CD4-positive, alpha-beta T cell treated with Interferon gamma for 1 hour (primary cell): ENCODE measurements at regions not wholly inside any gene's neighbourhood (a gene's known extent, or its start where the extent isn't known, plus 50 kb on each side); places are given as distances from the start of the nearest gene placed in this dataset.
A peak's percentile ranks its signal among the peaks of the same experiment; 100 is the strongest.

Experiments used
- DNase-seq: peaks from one replicate; pipeline ENCODE4 v3.0.0-alpha.2; 2020

GRCh38 chr11:10358696-10359095, 53.8 kb downstream of the ADM start:
- no peak for DNase-seq

GRCh38 chr11:10359171-10359570, 54.3 kb downstream of the ADM start:
- DNase-seq: no peak

DNA sequence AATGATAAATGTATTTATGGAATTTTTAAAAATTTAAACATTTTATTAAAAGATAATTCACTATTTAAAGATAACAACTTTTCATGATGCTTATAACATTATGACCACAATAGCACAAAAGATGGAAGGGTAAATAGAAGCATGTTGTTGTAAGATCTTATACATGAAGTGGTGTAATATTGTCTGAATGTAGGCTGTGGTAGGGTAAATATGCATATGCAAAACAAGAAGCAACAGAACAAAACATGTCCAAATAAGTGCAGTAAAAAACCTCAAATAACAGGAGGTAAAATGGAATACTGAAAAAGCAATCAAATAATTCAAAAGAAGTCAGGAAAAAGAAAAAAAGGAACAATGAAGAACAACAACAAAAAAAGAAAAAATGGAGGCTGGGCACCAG, 56.0 kb downstream of the ADM start:
- no peak for DNase-seq

DNA sequence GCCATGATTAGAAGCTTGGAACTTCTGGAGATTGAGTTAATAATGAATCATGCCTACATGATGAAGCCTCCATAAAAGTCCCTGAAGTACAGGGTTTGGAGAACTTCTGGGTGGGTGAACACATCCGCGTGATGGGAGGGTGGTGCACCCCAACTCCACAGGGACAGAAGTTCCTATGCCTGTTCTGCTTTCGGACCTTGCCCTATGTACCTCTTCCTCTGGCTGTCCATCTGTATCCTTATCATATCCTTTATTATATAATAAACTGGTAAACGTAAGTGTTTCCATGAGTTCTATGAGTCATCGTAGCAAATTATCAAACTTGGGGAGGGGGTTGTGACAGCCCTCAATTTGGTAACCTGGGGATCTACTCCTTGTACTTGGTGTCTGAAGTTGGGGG, 60.2 kb downstream of the ADM start:
- no peak for DNase-seq

- DNase-seq: peak; percentile 74
These were observed 61.9 kb downstream of the ADM start for GRCh38 chr11:10366568-10367331.

GRCh38 chr11:10371926-10372641, 67.2 kb downstream of the ADM start:
- DNase-seq: no peak

DNA sequence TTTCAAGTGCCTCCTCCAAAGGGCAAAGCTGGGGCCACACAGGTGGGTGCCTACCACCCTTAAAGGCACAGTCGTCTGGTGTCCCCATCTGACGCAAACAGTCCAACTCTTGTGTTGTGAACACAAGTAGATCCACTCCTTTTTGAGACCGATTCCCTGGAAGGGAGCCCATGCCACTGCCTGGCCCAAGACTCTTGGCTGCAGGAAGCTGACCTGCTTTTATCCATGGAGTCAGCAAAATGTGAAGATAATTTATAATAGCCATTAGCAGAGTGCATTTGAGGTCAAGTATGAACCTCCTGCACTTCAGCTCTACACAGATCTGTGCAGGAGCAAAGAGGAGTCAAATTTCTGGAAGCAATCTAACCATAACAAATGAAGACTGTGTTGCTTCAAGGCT, 68.5 kb downstream of the ADM start:
- DNase-seq: no peak

DNA sequence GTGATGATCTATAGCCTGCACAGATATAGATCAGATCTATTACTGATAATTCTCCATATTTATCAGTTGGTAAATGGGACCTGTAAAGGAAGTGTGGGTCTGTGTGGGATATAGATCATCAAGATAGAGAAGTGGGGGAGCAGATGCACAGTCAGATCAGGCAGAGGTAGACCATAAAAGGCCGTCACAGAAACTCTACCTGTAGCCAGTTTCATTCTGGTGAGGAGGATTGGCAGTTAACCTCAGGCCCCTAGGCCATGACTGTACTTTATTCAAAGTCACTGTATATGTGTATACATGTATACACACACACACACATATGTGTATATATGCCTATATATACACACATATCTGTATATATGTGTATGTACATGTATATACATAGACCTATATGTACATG, 69.1 kb downstream of the ADM start:
- no peak for DNase-seq

DNA sequence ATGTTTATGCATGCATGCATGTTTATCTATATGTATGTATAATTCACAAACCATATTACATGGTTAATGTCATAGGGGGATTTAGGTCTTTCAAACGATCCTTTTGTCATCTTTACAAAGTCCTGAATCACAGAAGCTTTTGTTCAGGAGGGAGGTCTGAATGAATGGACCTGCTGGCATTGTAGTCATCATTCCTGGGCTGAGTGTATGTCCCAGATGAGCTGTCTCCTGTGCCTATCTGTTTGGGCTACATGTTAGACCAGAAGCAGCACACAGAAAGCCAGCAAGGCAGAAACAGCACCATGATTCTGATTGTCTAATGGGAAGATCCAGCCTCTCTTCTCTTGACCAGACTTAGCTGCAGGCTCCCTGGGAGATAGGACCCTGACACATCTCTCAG, 69.5 kb downstream of the ADM start:
- no peak for DNase-seq

DNA sequence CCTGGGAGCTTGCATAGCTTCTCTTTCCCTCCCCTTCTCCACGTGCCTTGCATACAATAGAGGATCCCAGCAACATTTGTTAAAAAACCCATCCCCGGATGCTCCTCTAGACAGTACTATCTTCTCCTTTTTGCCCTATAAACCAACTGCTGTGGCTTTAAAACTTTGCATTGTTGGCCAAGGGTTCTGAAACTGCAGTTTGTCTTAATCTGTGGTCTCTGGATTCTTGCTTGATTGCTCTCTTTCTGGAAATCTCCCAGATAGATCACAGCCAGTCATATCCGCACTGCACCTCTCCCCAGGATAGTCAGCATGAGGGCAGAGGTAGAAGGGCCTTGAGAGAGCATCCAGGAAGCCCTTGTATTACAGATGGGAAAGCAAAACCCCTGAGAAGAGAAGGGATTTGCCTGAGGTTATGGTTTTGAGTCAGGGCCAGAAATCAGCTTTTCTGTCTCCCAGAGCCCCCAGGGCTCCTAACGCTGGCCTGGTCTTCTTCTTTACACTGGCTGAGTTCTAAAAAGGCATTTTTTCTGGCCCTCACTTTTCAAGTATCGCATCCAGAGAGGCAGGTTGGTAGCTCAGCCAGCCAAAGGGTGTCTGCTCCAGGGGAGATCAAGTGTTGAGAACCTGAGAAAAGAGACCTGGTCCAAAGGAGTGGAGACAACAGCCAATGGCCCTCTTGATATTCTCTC, 70.6 kb downstream of the ADM start:
- no peak for DNase-seq

DNA sequence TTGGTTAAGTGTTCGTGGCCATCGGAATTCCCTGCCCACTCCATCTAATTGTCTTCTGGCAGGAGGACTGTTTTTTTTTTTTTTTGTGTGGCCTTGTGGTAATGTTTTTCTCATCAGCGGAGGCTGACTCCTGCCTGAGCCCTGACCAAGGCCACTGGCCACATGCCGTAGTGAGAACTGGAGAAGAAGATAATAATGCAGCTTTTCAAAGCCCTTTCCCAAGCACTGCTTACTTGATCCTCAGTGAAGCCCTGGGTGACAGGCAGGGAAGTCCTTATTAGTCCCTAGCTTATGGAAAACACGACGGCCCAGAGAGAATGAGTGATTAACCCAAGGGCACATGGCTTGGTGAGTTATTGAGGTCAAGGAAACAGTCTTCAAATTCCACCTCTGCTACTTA, 71.2 kb downstream of the ADM start:
- no peak for DNase-seq

- no peak for DNase-seq
These were observed 72.3 kb downstream of the ADM start for GRCh38 chr11:10377183-10377582.

GRCh38 chr11:10378362-10378761, 73.5 kb downstream of the ADM start:
- DNase-seq: no peak

DNA sequence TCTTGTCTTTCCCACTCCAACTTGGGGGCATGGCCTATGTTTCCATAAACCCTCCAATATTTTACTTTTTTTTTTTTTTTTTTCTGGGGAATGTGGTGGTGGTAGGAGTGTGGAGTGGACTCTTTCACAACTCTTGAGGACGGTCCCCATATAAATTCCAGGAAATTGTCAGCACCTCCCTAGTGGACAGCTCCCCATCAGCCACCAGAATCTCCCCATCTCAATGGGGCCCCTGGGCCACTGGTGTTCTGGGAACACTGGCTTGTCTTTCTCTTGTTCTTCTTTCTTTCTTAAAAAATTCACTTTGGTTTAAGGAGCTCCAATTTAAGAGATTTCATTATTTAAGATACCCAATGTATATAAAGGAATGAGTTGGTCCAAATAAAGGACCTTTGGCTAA, 74.1 kb downstream of the ADM start:
- DNase-seq: no peak

DNA sequence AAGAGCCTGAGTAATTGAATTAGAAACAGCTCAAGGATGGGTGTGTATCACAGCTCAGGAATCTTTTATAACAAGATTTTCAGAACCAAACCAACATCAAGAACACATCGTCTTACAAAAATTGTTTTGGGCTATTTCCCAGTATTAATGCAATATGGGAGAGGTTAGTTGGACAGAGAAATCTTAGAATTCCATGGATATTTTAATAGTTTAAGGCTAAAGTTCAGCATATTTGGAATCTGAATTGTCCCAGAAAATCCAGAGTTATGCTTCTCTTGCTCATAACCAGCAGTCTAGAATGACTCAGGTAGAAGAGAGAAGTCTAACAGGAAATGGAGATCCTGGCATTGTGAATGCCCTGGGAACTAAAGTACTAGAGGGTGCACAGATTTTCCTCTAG, 74.6 kb downstream of the ADM start:
- no peak for DNase-seq

GRCh38 chr11:10379871-10380568, 75.0 kb upstream of the AMPD3 start:
- no peak for DNase-seq

DNA sequence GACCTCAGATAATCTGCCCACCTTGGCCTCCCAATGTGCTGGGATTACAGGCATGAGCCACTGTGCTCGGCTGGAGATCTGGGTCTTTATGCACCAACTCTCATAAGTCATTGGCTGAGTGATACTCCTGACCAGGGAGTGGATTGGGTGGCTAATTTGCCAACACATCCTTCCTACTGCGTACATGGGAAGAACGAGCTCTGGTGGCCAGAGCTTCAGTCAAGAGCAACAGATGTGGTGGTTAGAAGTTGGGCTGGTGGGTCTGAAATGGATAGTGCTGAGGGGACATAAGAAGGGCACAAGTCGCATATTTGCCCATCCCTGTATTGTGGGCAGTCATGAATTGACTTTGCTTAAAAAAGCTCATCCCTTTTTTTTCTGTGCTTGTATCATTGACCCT, 74.1 kb upstream of the AMPD3 start:
- DNase-seq: no peak

- DNase-seq: no peak
These were observed 73.3 kb upstream of the AMPD3 start for GRCh38 chr11:10381736-10382135.

DNA sequence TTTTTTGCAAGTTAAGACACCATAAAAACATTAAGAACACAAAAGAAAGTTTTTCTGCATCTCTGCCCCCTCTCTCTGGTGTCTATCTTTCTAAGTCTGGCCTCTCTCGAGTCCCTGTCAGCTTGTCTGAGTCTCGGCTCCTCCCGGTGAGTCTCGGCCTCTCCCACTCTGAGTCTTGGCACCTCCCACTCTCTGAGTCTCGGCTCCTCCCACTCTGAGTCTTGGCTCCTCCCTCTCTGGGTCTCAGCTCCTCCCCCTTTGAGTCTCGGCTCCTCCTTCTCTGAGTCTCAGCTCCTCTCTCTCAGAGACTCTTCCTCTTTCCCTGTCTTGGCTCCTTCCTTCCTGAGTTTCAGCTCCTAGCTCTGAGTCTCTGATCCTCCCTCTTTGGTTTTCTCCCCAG, 72.5 kb upstream of the AMPD3 start:
- DNase-seq: peak; percentile 3

- DNase-seq: no peak
These were observed 69.4 kb upstream of the AMPD3 start for GRCh38 chr11:10385696-10386095.

DNA sequence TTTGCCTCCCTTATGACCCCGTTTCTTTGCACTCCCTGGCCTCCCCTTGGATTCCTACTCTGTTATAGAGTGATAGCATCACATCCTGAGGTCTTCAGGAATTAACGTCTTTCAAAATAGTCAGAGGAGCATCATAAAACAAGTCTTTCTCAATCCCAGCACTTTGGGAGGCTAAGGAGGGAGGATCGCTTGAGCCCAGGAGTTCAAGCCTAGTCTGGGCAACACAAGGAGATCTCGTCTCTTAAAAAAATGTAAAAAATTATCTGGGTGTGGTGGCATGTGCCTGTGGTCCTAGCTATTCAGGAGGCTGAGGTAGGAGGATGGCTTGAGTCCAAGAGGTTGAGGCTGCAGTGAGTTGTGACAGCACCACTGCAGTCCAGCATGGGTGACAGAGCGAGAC, 68.7 kb upstream of the AMPD3 start:
- no peak for DNase-seq

GRCh38 chr11:10386861-10387205, 68.2 kb upstream of the AMPD3 start:
- no peak for DNase-seq

DNA sequence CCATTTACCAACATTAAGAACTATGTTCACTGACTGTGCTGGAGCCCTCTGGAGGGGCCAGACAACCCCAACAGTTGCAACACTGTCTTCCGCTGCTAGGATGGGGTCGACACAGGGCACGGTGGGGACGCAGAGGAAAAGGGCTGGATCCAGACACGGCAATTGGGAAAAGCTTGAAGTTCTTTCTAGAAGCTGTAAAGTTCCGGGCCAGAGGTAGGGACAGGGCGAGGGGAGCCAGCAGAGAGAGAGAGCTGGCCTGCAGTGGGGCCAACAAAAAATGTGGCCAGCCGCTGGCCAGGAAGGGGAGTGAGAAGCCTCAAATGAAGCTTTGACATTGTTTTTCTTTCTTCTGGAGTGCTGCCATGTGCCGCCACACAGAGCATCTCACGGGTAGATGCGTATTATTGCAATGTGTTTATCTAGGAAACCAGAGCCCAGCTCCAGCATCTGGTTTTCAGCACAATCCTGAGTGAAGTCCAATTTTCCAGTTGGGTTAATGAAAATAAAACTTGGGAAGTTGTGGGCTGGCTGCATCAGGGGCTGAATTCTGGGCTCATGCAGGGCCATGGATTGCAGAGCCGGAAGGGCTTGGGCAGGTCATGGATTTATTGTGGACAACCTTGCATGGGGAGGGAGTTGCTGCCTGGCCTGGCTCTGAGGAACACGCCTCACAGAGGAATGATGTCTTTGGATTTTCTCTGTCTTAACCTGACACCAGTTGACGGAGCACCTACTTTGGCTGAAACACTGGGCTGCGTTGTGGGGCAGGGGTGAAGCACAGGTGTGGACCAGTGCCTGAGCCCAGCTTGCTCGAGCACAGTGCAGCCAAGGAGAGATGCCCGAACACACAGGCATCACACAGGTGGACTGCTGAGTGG, 67.6 kb upstream of the AMPD3 start:
- DNase-seq: no peak
